GM19455 (cell line): ENCODE measurements at regions not wholly inside any gene's neighbourhood (a gene's known extent, or its start where the extent isn't known, plus 50 kb on each side); places are given as distances from the start of the nearest gene placed in this dataset.

Experiments
- ATAC-seq: cut with Tn5 transposase; IDR thresholded peaks from one replicate; pipeline ENCODE4 v1.9.1; 2021; ENCODE audit not compliant: unreplicated experiment

- no peak for ATAC-seq
These were observed 769.9 kb downstream of the QKI start for GRCh38 chr6:164184410-164184809.

DNA sequence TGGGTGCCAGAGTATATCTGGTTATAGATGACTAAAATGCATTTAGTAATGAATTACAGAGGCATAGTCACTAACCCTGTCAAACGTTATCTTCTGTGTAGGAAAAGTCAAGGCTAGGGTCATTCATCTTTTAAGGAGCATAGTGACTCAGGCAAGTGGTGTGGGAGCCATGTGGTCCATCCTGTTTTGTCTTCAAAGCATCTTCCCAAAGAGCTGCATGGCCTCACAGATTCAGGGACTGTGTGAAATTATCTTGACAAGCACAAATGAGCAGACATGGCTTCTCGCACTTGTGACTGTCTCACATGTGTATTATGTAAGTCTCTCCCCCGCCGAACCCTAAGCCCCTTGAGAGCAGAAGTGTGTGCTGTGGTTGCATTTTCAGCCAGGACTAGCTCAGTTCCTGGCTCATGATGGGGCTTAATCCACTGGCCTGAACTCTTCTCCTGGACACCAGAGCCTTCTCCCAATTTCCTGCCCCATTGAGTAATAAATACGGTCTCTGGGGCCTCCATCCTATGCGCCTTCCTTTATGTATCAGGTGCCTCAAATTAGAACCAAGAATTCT, 769.1 kb downstream of the QKI start:
- ATAC-seq: no peak

DNA sequence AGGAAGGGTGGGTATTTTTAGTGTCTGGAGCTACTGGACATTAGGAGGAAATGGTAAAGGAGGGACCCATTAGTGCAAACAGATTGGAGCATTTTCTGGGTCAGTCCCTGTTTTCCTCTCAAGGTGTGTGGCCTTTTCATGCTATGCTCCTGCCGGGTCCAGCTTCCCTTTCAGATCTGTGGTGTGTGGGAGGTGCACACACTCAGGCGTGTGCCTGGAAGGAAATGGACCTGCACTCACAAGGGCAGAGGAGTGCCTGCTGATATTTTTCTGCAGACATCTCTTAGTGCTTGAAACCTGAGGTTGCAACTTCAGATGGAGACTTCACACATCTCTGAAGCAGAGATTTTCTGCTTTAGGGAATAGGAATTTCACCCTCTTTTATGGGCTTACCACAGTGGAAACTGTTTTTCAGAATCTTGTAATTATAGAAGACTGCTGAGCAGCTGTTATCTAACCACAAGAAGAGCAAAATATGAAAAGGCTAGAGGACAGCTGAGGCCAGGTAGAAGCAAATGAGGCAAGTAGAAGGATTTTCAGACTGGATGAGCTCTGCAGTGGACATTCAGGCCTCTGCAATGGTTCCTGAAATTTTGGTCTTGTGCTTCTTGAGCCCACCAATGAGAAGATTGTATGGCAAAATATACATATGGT, 764.3 kb downstream of the QKI start:
- no peak for ATAC-seq

DNA sequence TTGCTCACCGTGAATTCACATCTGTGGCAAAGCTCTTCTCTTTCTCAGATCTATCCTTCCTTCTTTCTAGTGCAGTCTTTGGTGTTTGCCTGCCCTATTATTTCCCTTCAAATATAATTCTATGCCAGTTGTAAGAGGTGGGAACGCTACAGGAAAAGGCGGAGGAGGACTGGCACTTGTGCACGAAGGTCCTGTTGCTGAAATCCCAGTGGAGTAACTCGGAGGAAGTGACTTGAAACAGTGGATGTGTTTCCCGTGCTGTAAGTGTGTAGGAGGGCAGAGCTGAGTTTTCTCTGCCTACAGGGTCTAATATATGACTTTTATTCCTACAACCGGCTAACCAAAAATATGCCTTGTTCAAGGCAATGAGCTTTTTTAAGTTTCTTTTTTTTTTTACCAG, 754.8 kb downstream of the QKI start:
- ATAC-seq: no peak

GRCh38 chr6:164168595-164168994, 754.1 kb downstream of the QKI start:
- no peak for ATAC-seq

- ATAC-seq: no peak
These were observed 753.4 kb downstream of the QKI start for GRCh38 chr6:164167873-164168405.

- no peak for ATAC-seq
These were observed 752.5 kb downstream of the QKI start for GRCh38 chr6:164166996-164167395.

GRCh38 chr6:164166515-164166914, 752.0 kb downstream of the QKI start:
- ATAC-seq: no peak

DNA sequence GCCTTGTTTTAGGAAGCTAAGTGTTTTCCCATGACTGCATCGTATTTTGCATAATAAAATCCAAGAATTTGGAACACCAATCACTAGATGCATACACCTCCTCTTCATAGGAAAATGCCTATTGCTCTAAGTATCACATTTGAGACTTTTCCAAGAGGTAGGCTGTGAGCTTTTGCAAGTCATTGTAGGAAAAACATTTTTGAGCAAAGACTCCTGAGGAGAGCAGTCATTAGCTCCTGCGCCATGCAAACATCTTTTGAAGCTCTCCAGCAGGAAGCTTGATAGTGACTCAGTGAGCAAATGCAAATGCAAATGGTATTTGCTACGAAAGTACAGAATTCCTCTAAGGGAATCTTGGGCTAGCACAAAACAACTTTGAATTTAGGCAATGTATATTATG, 750.4 kb downstream of the QKI start:
- no peak for ATAC-seq

DNA sequence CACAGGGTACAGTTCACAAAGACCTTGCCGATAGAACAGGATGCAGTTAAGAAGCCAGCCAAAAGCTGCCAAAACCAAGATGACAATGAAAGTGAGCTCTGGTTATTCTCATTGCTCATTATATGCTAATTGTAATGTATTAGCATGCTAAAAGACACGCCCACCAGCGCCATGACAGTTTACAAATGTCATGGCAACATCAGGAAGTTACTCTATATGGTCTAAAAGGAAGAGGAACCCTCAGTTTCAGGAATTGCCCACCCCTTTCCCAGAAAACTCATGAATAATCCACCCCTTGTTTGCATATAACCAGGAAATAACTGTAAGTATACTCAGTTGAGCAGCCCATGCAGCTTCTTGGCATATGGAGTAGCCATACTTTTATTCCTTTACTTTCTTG, 748.7 kb downstream of the QKI start:
- ATAC-seq: no peak

DNA sequence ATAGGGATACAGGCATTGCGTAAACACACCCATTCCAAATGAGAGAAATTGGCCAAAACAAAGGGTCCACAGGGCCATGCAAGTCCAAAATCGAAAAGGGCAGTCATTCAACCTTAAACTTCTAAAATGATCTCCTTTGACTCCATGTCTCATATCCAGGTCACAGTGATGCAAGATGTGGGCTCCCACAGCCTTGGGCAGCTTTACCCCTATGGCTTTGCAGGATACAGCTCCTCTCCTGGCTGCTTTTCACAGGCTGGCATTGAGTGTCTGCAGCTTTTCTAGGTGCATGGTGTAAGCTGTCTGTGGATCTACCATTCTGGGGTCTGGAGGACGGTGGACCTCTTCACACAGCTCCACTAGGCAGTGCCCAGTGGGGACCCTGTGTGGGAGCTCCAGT, 744.5 kb downstream of the QKI start:
- no peak for ATAC-seq

GRCh38 chr6:164154588-164154987, 740.1 kb downstream of the QKI start:
- ATAC-seq: no peak

GRCh38 chr6:164152611-164153010, 738.1 kb downstream of the QKI start:
- ATAC-seq: no peak

DNA sequence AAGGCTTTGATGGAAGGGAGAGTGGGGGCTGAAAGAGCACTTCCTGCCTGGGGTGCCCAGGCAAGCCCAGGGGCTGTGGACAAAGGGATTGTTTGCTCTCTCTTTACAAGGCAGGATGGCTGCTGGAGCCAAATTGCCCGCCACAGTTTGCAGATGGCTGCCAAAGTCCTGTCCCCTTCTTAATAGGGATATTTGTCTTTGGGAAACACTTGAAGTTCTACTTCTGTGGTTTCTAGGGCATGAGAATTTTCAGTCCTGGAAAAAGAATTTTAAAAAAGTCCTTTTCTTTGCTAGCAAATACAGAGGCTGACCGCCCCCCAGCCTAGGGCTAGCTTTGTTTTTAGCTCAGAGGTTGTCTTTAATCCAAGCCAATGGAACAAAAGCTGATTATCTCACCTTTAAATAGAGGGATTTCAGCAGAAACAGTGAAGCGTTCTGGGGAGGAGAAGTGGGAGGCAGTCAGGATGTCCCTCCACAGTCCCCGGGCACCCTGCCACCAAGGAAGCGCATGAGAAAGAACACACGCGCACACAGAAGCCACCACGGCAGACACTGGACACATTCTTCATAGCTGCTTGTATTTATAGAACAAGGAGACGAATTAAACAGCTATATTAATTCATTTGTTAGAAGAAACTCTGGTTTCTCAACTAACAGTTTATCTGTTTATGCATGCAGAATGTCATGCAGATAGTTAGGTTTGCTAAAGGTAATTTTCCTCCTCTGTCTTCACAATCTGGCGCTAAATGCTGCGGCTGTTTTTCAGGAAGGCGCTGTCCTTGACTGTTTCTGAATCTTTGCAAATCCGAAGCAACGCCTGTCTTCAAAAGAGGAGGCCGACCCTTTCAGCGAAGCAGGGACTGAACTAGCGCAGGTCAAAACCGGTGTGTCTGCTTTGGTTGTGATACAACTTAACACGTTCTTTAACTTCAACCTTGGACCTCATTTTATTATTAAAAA, 736.9 kb downstream of the QKI start:
- ATAC-seq: no peak

GRCh38 chr6:164150232-164150631, 735.7 kb downstream of the QKI start:
- ATAC-seq: no peak

GRCh38 chr6:164148788-164149187, 734.3 kb downstream of the QKI start:
- ATAC-seq: no peak

GRCh38 chr6:164144316-164144715, 729.8 kb downstream of the QKI start:
- no peak for ATAC-seq

DNA sequence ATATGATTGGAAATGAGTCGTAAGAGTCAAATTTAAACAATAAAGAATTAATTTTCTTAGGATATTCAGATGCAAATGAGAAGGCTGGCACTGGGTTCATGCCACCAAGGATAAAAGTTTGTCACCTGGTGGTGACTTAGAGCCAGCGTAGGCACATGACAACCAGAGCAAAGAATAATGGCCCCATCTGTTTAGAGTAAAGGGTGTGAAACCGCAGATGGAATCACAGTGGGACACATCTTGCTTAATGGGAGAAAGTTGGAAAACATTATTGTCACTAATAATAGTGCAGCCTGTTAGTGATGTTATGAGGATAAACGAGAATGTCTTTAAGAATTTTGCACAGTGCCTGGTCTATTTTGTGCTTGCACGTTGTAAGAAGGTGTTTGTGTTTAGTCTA, 727.8 kb downstream of the QKI start:
- no peak for ATAC-seq

GRCh38 chr6:164135511-164136132, 721.1 kb downstream of the QKI start:
- ATAC-seq: no peak

- no peak for ATAC-seq
These were observed 718.6 kb downstream of the QKI start for GRCh38 chr6:164133095-164133494.

DNA sequence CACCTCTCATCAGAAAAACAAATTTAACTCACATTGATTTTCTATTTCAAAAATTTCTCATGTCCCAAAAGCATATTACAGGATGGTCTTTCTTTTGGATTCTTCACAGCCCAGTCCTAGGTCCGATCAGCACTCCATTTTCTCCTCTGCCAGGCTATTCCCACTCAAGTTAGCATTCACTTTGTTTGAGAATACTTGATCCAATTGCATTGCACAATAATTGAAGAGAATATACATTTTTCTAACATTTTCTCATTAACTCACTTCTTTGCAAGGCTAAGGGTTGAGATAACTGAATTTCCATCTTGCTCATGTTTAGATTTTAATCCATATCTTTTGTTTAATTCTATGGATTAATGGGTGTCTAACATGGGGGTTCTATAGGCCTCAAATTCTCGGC, 716.1 kb downstream of the QKI start:
- ATAC-seq: no peak
